ENCODE measurements at regions not wholly inside any gene's neighbourhood (a gene's known extent, or its start where the extent isn't known, plus 50 kb on each side); places are given as distances from the start of the nearest gene placed in this dataset.
"Not testable (repeated sequence)": the region's sequence is repeated elsewhere in the genome, so short reads cannot be mapped to it uniquely, and the experiment has no call there.

- DNase-seq: no peak
Observed at GRCh38 chr5:4570047-4570995, 569.8 kb upstream of the ADAMTS16 start.

GRCh38 chr5:4571248-4571948 is 568.7 kb upstream of the ADAMTS16 start:
- DNase-seq: no peak

GRCh38 chr5:4572311-4573100 is 567.6 kb upstream of the ADAMTS16 start:
- DNase-seq: no peak

GRCh38 chr5:4575608-4576007 is 564.5 kb upstream of the ADAMTS16 start:
- no peak for DNase-seq

GRCh38 chr5:4576161-4576748 is 563.9 kb upstream of the ADAMTS16 start:
- no peak for DNase-seq

- DNase-seq: no peak
Observed at GRCh38 chr5:4576908-4577307, 563.2 kb upstream of the ADAMTS16 start.

GRCh38 chr5:4579679-4580078 is 560.5 kb upstream of the ADAMTS16 start:
- DNase-seq: no peak

GRCh38 chr5:4580772-4581171 is 559.4 kb upstream of the ADAMTS16 start:
- DNase-seq: no peak

- no peak for DNase-seq
Observed at GRCh38 chr5:4581289-4581688, 558.8 kb upstream of the ADAMTS16 start.

GRCh38 chr5:4584982-4585381 is 555.1 kb upstream of the ADAMTS16 start:
- DNase-seq: no peak

- no peak for DNase-seq
Observed at GRCh38 chr5:4613440-4613839, 526.7 kb upstream of the ADAMTS16 start.

GRCh38 chr5:4614088-4614487 is 526.0 kb upstream of the ADAMTS16 start:
- DNase-seq: no peak

GRCh38 chr5:4615369-4615768 is 524.8 kb upstream of the ADAMTS16 start:
- DNase-seq: not testable (repeated sequence)

GRCh38 chr5:4625206-4625896 is 514.8 kb upstream of the ADAMTS16 start:
- DNase-seq: no peak

- DNase-seq: no peak
Observed at GRCh38 chr5:4627131-4627530, 513.0 kb upstream of the ADAMTS16 start.

- DNase-seq: no peak
Observed at GRCh38 chr5:4627929-4628328, 512.2 kb upstream of the ADAMTS16 start.

GRCh38 chr5:4628645-4629385 is 511.3 kb upstream of the ADAMTS16 start:
- no peak for DNase-seq

- DNase-seq: no peak
Observed at GRCh38 chr5:4630031-4630430, 510.1 kb upstream of the ADAMTS16 start.

GRCh38 chr5:4634342-4634741 is 505.8 kb upstream of the ADAMTS16 start:
- DNase-seq: no peak

GRCh38 chr5:4636378-4636777 is 503.8 kb upstream of the ADAMTS16 start:
- DNase-seq: no peak

Data from right lung (tissue), 2 donors.